HG02870 (cell line): ENCODE measurements at regions not wholly inside any gene's neighbourhood (a gene's known extent, or its start where the extent isn't known, plus 50 kb on each side); places are given as distances from the start of the nearest gene placed in this dataset.
"Not testable (repeated sequence)": the region's sequence is repeated elsewhere in the genome, so short reads cannot be mapped to it uniquely, and the experiment has no call there.

Source experiments
- ATAC-seq: cut with Tn5 transposase; IDR thresholded peaks from one replicate; pipeline ENCODE4 v1.9.1; 2021; ENCODE audit warnings: mild to moderate bottlenecking, moderate library complexity; ENCODE audit not compliant: unreplicated experiment

DNA sequence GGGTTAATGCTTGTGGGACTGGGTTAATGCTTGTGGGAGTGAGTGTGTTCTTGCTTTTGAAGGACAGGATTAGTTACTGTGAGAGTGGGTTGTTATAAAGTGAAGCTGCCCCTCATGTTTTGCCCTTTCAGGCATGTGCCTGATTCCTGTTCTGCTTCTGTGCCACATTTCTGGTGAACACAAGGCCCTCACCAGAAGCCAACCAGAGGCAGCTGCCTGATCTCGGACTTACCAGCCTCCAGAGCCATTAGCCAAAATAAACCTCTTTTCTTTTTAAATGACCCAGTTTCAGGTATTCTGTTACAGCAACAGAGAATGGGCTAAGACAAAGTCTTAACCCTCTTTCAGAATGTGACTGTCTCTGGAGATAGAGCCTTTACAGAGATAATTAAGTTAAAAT, 113.3 kb upstream of the TMTC4 start:
- no peak for ATAC-seq

DNA sequence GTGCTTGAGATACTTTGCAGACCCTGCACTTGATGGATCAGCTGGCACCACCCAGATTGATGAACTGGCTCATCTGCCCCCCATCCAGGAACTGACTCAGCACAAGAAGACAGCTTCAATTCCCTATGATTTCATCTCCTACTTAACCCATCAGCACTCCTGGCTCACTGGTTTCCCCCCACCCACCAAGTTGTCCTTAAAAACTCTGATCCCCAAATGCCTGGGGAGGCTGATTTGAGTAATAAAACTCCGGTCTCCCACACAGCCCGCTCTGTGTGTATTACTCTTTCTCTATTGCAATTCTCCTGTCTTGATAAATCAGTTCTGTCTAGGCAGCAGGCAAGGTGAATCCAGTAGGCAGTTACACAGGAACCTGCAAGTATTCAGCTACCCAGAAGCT, 102.1 kb upstream of the TMTC4 start:
- not testable (repeated sequence) for ATAC-seq

DNA sequence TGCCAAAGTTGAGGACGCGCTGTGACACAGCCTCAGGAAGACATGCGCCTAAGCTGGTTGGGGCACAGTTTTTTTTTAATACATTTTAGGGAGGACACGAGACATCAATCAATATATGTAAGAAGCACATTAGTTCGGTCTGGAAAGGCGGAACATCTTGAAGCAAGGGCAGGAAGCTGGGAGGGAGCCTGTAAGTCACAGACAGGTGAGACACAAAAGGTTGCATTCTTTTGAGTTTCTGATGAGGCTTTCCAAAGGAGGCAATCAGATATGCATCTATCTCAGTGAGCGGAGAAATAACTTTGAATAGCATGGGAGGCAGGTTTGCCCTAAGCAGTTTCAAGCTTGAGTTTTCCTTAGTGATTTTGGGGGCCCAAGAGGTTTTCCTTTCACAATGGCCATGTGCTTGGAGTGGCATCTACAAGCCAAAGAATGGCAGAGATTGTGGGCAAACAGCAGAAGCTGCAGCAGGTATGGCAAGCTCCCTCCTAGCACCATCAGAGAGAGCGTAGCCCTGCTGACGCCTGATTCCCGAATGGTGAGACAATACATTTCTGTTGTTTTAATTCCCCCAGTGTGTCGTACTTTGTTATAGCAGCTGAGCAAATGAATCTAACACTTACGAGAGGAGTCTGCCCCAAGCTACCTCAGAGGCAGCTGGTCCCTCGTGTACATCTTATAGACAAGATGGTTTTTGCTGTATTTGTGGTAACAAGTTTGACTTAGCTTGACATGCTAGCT, 99.5 kb upstream of the TMTC4 start:
- no peak for ATAC-seq

DNA sequence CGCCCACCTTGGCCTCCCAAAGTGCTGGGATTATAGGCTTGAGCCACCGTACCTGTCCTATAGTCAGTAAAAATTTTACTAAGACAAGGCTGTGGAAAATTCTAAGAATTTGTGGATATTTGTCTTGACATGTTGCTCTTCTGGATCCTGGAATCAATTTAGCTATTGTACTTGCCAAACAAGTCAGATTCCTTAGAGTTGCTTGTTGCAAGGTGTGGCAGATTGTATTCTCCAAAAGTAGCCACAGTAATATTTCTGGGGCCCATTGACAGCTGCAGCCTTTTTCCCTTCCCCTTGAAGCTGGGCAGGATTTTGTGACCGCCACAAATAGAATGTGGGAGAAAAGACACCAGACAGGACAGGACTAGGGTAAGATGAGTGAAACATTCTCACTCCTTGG, 98.8 kb upstream of the TMTC4 start:
- ATAC-seq, result no peak

DNA sequence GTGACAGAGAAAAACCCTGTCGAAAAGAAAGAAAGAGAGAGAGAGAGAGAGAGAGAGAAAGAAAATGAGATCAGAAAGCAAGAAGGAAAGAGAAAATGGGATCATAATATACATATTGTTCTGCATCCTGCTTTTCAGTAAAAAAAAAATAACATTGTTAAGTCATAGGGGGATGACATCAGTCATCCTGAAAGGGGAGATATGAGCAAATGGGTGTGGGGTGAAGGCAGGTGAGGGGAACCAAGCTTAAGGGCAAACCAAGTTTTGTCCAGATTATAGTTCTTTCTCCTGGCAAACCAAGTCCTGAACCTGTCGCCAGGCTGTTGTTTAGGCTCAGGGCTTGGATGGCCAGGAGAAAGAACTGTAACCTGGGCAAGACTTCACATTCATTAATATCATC, 92.6 kb upstream of the TMTC4 start:
- ATAC-seq, result no peak

DNA sequence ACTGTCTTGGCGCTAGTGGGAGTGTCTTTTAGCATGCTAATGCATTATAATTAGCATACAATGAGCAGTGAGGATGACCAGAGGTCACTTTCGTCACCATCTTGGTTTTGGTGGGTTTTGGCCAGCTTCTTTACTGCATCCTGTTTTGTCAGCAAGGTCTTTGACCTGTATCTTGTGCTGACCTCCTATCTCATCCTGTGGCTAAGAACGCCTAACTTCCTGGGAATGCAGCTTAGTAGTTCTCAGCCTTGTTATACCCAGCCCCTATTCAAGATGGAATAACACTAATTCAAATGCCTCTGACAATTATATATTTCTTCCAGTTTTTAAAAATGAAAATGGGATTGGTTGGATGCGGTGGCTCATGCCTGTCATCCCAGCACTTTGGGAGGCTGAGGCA, 92.0 kb upstream of the TMTC4 start:
- not testable (repeated sequence) for ATAC-seq

DNA sequence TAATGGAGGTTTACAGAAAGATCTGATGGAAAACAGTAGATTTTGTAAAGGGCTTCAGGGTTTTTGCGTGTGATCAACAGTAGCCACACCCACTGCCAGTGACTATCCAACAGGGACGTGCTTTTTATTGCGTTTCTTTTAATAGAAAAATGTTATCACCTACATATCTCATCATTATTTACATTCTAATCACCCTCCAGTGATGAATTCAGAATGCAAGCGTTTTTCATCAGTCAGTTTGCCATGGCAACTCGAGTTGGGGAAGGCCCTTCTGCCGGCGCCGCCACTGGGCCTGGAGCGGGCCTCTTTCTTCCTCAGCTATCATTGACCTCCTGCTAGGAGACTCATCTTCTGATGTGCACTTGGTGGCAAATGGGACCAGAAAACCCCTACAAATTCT, 90.3 kb upstream of the TMTC4 start:
- no peak for ATAC-seq

DNA sequence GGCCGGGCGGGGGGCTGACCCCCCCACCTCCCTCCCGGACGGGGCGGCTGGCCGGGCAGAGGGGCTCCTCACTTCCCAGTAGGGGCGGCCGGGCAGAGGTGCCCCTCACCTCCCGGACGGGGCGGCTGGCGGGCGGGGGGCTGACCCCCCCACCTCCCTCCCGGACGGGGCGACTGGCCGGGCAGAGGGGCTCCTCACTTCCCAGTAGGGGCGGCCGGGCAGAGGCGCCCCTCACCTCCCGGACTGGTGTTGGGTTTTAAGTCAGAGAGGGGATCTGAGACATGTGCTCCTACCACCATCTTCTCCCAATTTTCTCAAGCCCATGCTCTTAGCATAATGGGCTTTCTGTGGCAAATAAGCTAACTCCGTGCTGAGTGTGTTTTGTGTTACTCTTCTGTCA, 87.5 kb upstream of the TMTC4 start:
- ATAC-seq, result not testable (repeated sequence)

DNA sequence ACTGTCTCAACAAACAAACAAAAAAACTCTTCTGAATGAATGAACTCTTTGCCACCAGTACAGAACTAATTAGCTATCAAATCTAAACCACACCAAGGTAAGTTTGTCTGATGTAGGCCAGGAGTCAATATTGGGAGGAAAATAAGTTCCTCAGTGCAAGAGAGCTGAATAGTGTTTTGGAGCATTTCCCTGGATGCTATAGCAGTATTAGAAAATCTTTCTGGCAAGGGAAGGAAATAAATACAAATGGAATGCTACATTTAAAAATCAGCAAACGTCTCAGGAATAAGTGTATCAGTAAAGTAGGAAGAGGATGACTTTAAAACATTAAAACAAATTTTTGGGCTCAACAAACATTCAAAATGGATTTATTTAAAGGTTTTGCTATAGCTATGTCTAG, 81.3 kb upstream of the TMTC4 start:
- ATAC-seq, result no peak

DNA sequence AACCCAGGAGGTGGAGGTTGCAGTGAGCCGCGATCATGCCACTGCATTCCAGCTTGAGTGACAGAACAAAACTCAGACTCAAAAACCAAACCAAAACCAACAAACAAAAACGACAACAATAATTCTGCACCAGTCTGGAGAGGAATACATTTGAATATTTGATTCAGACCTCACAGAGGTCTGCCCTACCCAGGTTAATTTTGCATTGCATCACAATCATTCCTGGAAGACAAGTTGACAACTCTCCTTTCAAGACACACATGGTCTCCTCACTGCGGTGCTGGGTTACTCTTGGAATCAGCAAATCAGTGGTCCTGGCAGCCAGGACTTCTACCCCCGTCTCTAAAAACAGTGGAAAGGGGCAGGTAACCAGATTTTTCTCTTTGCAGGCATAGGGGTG, 79.9 kb upstream of the TMTC4 start:
- ATAC-seq, result no peak

DNA sequence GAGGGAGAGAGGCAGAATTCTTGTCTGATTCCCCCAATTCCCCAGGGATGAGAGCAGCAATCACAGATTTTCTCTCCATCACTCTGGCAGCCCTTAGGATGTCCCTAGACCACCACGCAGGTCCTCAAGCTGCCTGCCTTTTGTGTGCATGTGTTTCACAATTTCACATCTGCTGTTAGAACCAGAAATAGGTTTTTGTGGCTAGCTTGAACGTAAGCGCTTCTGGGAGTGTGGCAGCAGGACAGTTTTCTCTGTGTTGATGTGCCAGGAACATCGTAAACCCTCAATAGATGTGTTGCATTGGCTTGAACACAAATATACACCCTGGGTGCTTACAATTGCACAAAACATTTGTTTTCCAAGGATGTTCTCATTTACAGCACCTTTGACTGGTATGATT, 78.8 kb upstream of the TMTC4 start:
- ATAC-seq, result no peak

DNA sequence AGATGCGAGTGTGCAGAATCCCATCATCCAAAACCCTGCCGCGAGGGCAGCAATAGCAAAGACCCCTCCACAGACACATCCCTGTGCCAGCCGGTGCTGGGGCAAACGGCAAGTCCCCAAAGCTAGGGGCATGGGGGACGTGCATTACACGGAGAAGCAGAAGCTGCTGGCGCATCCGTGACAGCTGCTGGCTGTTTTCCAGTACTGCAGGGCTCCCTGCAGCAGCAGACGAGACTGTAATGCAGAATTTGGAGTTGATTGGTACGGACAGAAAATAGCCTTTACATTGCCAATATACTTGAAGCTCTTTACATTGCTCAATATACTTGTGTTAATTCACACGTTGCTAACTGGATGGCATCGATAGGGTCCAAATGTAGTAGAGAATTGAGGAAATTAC, 77.2 kb upstream of the TMTC4 start:
- ATAC-seq, result no peak

DNA sequence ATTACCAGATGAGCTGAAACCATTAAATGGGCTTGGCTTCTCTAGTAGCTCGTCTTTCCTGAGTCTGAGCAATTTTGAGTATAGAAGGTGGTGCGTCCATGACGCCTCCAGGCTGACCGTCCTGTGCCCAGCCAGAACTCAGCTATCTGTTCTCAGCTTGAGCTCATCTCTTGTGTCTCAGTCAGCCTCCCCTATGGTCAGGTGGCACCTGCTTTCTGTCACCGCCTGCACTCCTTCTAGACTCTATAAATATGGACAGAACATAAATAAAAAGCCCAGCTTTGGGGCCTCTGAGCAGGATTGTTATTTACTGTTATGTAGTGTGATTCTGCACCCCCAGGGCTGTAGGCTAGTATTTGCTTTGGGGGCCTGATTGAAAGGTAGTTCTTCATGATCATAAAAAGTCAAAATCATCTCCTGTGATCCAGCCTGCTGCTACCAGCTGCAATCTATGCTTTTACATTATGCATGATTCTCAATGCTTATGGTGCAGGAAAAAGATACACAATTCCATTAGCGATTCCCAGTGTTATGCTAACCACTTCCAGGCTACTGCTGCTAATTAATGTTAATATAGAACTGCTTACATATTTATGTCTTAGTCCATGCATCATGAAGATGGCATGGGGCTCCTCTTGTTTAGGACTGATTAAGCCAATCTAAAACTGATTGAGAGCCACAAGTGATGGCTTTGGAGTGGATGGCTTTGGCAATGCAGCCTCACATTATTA, 72.5 kb upstream of the TMTC4 start:
- no peak for ATAC-seq

DNA sequence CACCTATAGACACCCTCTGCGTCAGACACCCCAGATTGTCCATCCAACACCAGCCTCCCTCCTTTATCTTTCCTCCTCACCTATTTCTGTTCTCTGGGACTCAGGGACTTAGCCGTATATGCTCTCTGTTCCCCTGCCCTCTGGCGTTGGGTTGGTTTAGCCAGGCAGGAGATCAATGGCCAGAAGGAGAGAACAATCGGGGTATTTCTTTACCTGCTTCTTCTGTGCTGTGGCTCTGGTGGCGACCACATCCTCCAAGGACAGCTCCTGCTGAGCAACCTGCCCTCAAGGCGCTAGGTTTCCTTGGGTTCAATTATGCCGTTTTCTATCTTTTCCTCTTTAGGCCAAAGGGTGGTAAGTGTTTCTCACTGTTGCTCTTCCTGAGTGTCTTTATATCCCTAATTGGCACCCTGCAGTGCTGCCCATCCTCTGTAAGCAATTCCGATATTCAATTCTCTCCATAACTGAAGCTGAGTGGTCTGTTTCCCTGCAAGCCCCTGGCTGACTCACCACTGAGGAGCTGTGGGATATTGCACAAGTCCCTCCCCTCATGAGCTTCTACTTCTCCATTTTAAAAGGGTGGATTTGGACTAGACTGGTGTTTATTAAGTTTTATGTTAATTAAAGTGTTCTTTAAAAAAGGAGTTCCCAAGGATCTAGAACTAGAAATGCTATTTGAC, 63.7 kb upstream of the TMTC4 start:
- no peak for ATAC-seq

DNA sequence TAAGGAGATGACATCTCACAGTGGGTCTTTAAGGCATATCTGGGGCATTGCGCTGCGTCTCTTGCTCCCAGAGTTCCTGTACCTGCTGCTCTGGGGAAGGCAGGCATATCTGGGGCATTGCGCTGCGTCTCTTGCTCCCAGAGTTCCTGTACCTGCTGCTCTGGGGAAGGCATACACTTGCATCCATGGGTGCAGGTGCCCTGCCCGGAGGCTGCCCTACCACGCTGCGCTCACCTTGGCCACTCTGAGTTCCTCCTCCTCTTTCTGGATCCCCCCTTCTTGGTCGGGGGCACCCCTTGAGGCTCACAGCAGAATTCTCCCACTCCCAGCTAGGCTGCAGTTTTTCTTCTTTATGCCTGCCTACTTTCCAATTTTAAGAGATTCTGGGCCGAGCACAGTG, 60.9 kb upstream of the TMTC4 start:
- no peak for ATAC-seq

DNA sequence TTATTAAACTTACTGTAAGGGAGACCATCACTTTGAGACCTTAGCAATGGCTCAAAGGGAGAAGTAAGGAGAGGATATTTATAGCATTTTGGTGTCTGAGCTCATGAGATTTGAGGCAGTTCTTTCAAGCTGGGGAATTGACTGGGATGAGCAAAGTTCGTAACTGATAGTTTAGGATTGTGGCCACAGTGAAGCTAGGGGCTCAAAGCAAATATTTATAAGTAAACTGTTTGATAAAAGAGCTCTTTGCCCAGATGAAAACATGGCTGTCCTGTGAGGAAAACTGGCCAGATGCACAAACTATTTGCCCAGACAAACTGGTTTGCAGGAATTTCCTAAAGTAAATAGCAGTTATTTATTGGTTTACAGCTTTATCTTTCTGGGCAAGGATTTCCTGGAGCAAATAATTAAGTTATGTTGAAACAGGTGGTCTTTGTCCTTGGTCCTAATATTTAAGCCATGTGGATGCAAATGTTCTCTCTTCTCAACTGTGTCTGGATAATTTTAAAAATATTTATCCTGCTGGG, 59.7 kb upstream of the TMTC4 start:
- ATAC-seq, result no peak

DNA sequence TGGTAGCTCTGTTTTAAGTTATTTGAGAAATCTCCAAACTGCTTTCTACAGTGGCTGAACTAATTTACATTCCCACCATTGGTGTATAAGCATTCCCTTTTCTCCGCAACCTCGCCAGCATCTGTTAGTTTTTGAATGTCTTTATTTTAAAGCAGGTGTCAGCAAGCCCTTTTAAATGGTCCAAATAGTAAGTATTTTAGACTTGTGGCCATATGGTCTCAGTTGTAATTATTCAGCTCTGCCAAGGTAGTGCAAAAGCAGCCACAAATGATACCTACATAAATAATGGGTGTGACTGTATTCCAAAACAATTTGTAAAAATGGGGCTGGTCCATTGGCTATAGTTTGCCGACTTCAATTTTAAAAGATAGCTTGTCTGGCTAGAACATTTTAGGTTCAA, 58.7 kb upstream of the TMTC4 start:
- no peak for ATAC-seq

DNA sequence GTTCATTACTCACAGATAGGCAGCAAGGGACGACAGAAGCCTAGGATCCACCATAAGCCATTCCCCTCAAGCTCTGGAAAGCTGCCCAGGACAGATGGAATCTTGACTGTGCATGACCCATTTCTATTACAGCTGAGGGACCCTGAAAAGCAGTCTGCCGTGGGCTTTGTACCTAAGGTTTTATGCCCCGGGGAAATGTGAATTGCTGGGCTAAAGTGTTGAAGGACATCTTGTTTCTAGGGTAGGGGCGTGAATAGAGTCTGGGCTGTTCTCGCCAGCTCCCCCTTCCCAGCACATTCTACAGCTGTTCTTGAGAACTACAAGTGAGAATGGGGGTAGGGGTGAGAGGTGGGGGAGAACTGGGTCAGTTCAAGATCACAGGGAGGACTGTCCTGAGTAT, 53.6 kb upstream of the TMTC4 start:
- ATAC-seq, result no peak

DNA sequence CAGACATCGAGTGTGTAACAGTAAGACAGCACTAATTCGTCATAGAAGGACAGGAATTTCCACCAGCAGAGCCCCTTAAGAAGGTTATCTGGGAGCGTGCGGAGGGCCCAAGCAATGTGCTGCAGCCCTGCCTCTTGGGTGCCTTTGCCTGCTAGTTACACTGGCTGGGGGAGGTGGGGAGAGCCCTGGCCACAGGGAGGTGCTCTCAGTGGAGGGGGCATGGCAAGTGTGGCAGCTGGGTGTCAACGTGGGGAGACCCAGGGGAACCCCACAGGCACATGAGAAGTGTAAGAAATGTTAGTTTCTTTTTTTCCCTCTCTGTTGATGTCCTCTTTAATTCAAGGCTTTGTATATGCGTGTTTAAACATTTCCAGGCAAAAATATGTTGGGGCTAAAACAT, 50.9 kb upstream of the TMTC4 start:
- no peak for ATAC-seq

DNA sequence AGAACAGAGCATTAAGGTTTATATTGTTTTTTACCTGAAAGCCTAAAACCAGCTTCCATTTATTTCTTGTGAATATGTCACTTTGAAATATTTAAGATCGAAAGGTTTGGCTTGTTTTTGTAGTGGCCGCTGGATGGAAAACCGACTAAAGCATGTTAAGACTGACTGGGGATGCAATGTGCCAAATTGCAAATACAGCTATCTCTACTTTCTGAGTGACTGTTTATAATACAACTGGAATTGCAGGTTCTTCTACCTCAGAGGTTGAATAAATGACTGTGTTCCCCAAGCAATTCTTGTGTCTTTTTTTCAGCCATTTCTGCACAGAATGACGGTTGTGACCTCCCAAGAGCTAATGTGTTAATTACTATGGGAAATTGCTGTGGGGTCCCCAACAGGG, 50.0 kb upstream of the TMTC4 start:
- no peak for ATAC-seq
